Activated CD4-positive, CD25-positive, alpha-beta regulatory T cell treated with anti-CD3 and anti-CD28 coated beads, Interleukin-2, amount 50 U/mL, for 24 hours (primary cell): ENCODE measurements at regions not wholly inside any gene's neighbourhood (a gene's known extent, or its start where the extent isn't known, plus 50 kb on each side); places are given as distances from the start of the nearest gene placed in this dataset.
A peak's percentile ranks its signal among the peaks of the same experiment; 100 is the strongest.
"Not testable (repeated sequence)": the region's sequence is repeated elsewhere in the genome, so short reads cannot be mapped to it uniquely, and the experiment has no call there.

Experiments
- ATAC-seq, 2 donors: fragments of 150-1000 bp; cut with Tn5 transposase; one replicate each; pipeline ENCODE4 v1.10.0; 2021; ENCODE audit warnings: mild to moderate bottlenecking in 1 of 2, moderate library complexity in 1 of 2

DNA sequence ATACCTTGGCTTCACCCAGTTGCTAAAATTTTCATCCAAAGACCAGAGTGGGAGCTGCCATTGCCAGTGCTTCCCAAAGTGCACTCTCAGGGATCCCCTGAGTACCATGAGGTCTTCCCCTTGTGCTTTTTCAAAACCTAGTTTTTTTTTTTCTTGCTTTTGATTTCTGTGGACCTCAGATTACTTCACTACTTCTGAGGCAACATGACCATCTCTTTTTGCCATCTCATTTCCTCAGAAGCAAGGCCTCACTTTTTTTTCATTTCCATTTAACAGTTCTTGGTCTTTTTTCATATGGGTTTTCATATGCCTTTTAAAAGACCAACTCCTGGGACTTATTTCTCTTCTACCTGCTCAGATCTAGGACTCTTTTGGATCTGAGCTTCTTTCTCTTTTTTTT lies 64.1 kb upstream of the MMS22L start:
- no peak for ATAC-seq

GRCh38 chr6:97361286-97361685 lies 78.3 kb upstream of the MMS22L start:
- no peak for ATAC-seq

GRCh38 chr6:97364327-97364726 lies 81.3 kb upstream of the MMS22L start:
- ATAC-seq, result no peak

GRCh38 chr6:97382071-97382470 lies 99.1 kb upstream of the MMS22L start:
- not testable (repeated sequence) for ATAC-seq

DNA sequence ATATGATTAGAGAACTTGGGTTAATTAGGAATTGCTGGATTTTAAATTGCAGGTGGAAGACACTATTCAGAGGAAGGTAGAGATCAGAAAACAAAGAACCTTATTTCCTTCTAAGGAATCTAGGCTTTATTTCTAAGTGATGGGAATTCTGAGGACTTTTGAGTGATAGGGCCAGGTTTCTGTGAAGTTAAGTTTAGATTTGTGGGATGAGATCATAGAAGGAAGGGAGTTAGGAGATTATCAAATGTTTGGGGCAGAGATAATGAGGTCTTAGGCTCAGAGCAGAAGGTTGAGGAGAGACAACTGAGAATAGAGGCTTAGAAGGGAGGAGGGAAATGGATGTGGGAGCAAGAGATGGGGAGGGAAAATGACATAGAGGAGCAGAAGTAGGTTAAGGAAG lies 109.7 kb upstream of the MMS22L start:
- no peak for ATAC-seq

- ATAC-seq, result peak; percentile 51 to 61
Measured at GRCh38 chr6:97394160-97394748, 111.2 kb upstream of the MMS22L start.

DNA sequence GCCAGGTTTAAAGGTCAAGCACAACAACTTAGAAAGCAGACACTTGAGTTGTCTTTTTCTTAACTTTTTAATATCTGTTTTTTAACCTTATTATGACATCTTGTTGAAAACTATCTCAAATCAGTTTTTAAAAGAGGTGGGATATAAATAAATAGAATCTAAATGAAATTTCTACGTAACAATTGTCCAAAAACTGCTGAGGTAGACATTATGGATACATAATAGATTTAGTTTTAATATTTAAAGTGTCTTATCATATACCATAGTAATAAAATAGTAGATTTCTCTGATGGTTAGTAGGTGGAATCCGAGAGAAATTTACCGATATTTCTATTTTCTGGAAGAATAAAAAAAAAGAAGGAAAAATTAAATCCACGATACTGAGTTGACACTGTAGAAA lies 113.9 kb upstream of the MMS22L start:
- no peak for ATAC-seq

DNA sequence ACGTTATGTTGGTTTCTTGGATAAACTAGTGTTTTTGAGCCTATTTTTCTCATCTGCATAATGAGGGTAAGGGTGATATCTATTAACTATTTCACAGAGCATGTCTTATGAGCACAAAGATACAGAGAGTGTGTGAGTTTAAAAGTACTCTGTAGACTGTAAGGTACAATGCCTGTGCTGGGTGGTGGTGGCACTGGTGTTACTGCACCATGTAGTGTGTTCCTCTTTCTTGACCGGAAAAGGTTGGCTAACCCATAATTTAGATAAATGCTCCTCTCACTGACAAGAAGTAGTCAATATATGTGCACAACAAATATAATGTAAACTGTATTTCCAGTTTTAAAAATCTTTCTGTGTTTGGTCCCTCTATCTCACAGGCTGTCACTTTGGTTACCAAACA lies 116.2 kb upstream of the MMS22L start:
- no peak for ATAC-seq

GRCh38 chr6:97401533-97401932 lies 118.5 kb upstream of the MMS22L start:
- ATAC-seq, result no peak

- ATAC-seq, result no peak
Measured at GRCh38 chr6:97405818-97406409, 122.9 kb upstream of the MMS22L start.

DNA sequence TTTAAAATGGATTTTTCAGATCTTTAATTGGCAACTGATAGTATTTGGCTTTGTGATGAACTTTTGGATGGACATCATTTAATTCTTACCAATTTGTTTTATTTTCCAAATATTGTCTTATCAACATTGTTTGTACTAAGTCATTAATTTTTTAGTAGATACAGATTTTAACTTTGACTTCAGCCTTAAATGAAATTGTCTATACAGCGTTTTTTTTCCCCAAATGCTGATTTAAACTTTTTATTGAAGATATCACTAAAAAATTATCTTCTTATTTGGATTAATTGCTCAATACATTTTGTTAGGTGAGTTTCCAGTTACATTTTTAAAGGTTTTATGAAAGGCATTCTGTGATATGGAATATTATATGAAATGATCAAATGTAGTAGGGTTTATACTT lies 123.6 kb upstream of the MMS22L start:
- no peak for ATAC-seq

- no peak for ATAC-seq
Measured at GRCh38 chr6:97411610-97412009, 128.6 kb upstream of the MMS22L start.

- no peak for ATAC-seq
Measured at GRCh38 chr6:97412511-97412910, 129.5 kb upstream of the MMS22L start.

GRCh38 chr6:97422171-97422570 lies 139.2 kb upstream of the MMS22L start:
- ATAC-seq, result no peak

DNA sequence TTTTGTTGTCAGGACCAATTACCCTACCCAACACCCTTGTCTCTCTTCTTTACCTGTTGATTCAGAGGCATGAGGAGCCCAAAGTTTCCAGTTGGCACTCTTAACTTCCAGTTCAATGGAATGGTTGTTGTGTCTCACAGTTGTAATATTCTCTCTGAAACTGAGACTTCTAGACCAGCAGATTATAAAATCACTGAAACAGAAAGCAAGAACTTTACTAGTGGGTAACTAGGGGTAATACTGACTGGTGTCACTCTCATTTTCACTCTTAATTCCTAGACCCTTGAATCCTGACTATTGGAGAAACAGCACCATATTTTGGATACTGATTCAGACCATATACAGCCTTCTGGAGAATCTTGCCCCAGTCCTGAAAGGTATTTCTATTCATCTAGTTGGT lies 140.2 kb upstream of the MMS22L start:
- no peak for ATAC-seq

- ATAC-seq, result no peak
Measured at GRCh38 chr6:97427648-97428047, 144.6 kb upstream of the MMS22L start.

DNA sequence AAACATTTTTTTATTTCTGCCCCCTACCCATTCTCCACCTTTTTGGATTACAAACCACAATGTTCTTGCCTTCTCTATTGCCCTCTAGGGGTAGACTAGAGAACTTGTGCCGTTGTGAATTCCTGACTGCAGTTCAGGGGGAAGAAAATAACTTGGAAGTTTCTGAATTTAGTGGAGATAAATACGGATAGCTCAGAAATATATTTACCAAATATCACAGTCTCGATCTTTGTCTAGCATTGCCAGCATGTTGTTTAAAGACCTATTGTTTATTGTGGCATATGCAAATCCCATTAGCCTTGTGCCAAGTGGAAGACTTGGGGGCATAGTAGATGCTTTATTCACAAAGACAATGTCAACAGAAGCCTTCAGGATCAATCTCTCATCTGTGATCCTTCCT lies 154.1 kb upstream of the MMS22L start:
- ATAC-seq, result no peak

DNA sequence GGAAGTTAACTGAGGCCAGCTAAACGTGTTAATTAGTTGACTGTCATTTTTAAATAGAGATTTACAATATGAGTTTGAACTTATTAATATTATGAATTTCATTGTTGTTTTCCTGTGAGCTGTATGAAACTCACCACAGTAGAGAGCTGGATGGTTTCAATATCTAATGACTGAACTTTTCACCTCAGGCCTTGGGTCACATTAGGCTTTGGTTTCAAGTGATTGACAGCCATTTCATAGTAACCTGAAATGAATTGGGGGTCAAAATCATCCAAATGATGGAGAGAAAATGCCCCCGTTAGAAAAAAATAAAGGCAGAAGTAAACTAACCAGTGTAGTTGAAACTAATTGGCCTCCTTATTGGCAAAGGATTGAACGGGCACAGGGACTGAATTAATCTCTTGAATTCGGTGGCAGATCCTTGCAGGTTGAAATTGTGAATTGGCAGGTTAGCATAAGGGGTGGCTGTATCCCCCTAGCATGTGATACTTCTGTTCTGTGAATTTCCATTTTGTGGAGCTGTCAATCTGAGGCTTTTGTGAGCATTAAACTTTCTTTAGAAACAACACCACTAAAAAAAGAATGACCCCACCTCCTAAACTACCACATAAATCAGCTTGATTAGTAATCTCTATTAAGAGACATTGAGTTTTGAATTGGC lies 155.1 kb upstream of the MMS22L start:
- ATAC-seq, result no peak

DNA sequence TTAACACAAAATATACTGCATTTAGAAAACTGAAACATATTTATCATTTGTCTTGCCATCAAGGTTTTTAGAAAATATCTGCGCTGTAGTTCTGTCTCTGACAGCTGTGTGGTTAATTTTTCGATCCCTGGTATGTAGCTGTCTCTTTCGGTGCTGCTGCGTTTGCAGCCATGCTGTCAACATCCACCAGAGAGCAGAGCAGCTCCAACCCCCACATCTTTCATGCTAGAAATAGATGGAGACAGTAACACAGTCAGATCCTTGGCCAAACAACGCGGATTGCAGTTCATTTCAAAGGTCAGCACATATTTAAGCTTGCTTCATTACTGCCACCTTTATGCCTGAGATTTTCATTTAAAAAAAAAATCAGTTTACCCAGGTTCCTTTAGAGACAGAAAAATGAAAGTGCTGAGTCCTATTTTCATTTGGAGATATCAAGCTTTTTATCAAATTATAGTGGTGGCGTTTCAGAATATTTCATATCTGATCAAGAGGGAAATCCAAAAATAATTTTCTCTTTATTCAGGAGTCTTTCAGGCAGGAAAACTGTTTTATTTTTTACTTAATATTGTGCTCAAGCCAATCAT lies 157.7 kb upstream of the MMS22L start:
- ATAC-seq, result no peak

DNA sequence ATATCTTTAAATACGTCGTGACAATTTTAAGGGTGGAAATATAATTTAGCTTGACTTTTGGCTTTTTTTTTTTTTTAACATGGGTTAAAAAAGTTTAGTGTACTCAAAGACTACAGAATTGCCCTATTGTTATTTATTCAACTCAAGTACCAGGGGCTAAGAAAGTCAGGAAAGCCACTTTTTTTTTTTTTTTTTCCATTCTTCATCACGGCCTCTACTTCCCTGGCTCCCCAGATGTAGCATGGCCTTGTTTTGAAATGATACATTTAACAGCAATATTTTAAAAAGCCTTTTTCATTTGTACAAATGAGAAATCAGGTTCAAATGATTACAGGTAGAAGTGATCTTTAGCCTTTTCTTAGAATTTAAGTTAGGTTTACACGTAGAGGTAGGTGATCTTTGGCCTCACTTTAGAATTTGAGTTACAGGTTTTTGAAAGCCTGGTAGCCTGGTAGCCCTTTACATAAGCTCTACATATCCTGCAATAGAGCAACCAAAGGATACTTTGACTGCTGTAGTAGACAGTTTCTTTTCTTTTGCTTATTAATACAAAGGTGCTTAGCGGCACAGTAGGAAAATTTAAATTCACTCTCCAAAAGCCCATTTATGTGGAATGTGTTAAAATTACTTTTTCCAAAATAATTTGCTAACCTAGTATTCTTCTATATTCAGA lies 160.5 kb upstream of the MMS22L start:
- no peak for ATAC-seq

DNA sequence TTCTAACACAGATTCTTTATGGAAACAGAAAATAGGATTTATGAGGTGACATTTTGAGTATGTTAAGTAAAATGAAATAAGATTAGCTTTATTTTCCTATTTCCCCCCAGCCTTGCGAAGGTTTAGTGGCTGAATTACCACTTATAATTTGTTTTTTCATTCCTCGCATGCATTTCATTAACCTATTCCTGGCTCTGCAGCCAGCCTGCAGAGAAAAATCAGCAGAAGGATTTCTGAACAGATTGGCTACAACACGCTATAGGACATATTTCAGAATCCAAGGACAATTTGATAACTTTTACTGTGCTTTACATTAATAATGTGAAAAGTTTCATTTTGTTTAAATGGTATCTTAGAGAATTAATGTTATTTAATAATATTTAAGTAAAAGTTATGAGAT lies 162.4 kb upstream of the MMS22L start:
- ATAC-seq, result no peak

- no peak for ATAC-seq
Measured at GRCh38 chr6:97449444-97449966, 166.5 kb upstream of the MMS22L start.

GRCh38 chr6:97450087-97450486 lies 167.1 kb upstream of the MMS22L start:
- no peak for ATAC-seq
